ENCODE measurements at regions not wholly inside any gene's neighbourhood (a gene's known extent, or its start where the extent isn't known, plus 50 kb on each side); places are given as distances from the start of the nearest gene placed in this dataset.
"Not testable (repeated sequence)": the region's sequence is repeated elsewhere in the genome, so short reads cannot be mapped to it uniquely, and the experiment has no call there.

DNA sequence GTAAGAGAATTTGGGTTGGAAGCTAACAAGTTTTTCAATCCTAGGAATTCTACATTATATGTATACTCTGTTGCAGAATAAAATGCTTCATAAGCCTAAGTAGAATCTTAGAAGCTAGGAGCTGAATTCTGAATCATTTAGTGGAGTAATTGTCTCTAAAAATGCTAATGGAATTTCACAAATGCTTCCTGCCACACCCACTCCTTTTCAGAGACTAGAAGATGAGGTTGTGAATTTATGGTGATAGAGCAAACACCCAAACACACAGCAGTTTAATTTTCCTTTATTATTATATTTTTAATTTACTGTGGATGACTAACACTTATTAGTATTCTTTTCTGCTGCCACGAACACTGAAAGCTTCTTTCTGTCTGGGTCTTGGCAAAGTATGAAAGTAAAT lies 208.0 kb upstream of the PDE4D start:
- no peak for DNase-seq (ENCODE audit: low read depth, low spot score)

DNA sequence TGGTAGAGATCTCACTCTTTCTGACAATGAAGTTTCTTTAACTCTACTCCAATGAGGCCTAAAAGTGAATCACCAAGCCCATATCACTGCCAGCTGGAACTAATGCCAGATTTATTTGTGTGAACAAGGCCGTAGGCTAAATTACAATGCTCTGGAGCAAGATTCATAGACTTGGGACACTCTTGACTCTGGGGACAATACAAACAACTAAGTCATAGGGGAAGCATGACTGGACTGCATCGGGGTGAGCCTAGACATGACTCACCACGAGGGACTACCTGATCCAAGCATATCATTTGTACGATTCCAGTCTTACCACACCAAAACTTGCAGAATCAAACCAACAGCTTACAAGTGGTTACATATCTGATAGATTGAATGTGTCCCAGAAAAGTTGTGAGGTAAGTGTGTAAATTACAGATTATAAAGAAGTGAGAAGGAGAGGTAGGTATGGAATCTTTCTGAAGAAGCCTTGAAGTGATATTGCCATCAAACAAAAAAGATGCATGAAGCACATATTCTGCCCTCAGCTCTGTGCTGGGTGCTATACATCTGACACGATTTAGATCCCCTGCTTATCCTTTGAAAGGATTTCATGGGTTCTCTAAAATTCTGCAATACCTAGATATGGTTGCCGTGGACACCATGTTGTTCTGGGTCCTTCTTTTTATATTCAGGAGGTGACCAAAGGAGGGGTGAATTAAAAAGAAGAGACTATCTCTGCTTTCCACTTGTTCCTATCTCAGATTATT lies 199.3 kb upstream of the PDE4D start:
- DNase-seq (ENCODE audit: low read depth, low spot score), result no peak

DNA sequence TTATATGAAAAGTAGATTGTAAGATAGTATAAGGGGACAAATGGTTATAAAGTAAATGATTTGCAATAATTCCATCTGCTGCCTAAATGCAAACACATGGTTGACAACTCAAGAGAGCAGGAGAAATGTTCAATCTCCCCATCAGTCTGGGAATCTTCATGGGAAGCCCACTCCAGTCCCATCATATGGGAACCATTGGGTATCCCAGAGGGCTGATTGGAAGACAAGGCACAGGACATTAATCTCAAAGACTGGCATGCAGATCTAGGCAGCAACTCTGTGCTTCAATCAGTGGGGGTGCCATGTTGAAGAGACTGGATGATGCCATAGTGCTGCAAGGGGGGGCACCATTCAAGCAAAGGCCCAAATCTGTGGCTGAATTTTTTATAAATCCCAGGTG lies 193.1 kb upstream of the PDE4D start:
- DNase-seq (ENCODE audit: low read depth, low spot score), result no peak

DNA sequence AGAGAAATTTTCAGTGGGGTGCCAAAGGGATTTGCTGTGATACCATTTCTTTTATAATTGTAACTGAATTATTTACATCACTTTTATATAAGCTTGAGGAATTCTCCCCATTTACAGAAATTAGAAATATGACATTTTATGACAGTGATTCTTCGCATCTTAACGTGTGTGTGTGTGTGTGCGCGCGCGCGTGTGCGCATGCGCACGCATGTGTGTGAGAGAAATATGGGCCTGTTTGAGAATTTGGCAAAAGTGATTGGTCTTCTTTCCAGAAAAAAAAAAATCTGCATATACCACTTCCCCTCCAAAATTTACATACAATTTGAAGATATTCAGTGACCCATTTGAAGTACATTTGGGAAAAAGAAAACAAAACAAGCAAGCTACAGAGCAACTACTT lies 190.7 kb upstream of the PDE4D start:
- DNase-seq (ENCODE audit: low read depth, low spot score), result no peak

DNA sequence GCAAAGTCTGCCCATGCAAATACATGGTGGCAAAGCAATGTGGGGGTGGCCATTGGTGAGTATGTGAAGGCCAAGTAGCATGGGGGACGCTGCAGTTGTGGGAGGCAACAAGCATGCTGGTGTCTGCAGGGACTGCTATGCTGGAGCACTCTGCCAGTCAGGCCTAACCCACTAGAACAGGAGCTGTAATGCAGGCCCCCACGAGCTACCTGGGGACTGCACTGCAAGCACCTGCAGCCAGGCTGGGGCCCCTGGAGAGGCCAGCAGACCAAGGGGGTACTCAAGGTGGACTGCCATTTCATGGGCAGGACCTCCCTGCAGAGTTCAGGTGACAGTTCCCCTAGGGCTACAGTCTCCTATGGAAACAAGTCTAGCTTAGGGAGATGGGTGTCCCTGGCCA lies 183.8 kb upstream of the PDE4D start:
- DNase-seq (ENCODE audit: low read depth, low spot score), result no peak

DNA sequence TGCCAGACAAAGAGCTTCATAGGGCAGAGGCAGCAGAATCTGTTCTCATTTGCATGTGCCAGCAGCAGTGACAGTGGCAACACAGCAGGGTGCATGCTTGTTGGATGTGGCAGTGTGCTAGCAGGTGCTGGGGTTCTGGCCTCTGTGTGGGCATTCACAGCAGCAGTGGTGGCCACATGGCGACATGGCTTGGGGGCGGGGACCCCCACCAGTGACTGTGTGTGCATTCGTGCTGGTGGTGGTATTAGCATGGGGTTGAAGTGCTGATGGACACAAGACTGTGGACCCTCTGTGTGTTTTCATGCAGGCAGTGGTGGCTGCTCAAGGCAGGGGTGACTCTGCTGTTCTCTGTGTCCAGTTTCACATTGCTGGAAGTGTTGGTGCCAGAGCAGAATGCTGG lies 183.2 kb upstream of the PDE4D start:
- DNase-seq (ENCODE audit: low read depth, low spot score), result no peak

DNA sequence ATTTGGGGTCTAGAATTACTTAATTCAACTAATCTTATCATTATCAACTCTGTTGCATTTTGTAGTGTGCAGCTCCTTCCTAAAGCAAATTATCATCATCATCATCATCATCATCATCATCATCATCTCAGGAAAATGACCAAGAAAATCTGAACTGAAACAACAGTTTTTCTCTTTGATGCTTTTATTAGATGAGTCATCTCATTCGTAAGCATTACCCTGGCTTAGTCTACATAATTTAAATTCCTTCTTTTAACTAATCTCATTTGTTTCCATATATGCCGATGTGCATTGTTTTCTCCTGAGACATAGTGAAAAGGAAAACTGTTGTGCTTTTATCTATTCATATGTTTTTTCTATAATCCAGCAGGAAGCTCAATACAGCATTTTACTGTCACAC lies 173.0 kb upstream of the PDE4D start:
- DNase-seq (ENCODE audit: low read depth, low spot score), result no peak

DNA sequence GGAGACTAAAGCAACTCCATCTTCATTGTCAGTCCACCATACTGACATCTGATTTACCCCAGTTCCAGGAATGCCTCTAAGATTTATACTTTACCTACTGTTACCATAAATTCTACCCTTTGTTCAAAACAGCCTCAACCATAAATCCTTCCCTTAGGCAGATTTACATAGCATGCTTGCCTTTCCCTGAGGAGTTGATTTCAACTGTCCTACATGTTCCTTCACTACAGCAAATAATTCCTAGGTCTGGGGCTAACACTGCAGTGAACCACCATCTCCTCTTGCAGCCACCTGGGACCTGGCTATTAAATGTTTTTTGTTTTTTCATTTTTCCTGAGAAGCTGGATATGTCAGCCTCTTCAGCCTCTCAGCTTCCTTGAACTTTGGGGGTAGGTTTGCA lies 166.9 kb upstream of the PDE4D start:
- no peak for DNase-seq (ENCODE audit: low read depth, low spot score)

DNA sequence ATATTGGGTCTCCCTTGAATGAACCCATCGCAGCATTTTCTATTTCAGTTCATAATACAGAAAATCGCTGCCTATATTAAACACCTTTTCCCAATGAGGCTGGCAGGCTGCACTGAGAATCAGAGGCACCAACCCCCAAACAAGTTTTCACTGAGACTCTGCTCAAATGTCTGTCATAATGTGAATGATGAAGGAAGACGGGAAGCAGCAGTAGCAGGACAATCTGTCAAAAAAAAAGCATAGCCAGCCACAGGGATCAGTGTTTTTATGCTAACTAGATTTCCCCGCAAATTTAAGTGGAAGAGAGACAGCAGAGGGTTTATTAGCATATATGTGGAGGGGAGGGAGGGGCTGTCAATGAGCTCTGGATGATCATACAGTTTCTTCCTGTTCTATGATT lies 162.7 kb upstream of the PDE4D start:
- no peak for DNase-seq (ENCODE audit: low read depth, low spot score)

DNA sequence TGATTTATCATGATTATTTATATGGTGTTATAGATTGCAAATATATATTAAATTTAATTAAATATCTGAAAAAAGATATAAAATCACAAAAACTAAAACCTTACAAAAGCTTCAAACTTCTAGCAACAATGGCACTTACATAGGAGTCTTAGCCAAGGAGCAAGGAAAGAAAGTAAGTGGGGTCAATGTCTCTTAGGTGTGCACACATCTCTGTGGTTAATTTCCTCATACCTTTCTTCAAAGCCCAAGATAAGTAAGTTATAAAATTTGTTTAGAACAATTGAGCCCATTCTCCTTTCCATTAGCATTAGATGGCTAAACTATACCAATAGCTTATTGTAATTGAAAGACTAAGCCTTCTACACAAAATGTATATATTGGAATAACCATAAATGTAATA lies 161.6 kb upstream of the PDE4D start:
- no peak for DNase-seq (ENCODE audit: low read depth, low spot score)

DNA sequence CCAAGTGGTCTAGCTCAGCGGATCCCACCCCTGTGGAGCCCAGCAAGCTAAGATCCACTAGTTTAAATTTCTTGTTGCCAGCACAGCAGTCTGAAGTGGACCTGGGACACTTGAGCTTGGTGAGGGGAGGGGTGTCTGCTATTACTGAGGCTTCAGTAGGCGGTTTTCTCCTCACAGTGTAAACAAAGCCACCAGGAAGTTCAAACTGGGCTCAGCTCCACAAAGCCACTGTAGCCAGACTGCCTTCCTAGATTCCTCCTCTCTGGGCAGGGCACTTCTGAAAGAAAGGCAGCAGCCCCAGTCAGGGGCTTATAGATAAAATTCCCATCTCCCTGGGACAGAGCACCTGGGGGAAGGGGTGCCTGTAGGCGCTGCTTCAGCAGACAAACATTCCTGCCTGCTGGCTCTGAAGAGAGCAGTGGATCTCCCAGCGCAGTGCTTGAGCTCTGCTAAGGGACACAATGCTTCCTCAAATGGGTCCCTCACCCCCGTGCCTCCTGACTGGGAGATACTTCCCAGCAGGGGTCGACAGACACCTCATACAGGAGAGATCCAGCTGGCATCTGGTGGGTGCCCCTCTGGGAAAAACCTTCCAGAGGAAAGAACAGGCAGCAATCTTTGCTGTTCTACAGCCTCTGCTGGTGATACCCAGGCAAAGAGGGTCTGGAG lies 148.6 kb upstream of the PDE4D start:
- not testable (repeated sequence) for DNase-seq (ENCODE audit: low read depth, low spot score)

DNA sequence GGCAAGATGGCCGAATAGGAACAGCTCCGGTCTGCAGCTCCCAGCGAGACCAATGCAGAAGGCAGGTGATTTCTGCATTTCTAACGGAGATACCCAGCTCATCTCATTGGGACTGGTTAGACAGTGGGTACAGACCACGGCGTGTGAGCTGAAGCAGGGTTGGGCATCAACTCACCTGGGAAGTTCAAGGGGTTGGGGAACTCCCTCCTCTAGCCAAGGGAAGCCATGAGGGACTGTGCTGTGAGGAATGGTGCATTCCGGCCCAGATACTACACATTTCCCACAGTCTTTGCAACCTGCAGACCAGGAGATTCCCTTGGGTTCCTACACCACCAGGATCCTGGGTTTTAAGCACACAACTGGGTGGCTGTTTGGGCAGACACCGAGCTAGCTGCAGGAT lies 148.0 kb upstream of the PDE4D start:
- DNase-seq (ENCODE audit: low read depth, low spot score), result not testable (repeated sequence)

DNA sequence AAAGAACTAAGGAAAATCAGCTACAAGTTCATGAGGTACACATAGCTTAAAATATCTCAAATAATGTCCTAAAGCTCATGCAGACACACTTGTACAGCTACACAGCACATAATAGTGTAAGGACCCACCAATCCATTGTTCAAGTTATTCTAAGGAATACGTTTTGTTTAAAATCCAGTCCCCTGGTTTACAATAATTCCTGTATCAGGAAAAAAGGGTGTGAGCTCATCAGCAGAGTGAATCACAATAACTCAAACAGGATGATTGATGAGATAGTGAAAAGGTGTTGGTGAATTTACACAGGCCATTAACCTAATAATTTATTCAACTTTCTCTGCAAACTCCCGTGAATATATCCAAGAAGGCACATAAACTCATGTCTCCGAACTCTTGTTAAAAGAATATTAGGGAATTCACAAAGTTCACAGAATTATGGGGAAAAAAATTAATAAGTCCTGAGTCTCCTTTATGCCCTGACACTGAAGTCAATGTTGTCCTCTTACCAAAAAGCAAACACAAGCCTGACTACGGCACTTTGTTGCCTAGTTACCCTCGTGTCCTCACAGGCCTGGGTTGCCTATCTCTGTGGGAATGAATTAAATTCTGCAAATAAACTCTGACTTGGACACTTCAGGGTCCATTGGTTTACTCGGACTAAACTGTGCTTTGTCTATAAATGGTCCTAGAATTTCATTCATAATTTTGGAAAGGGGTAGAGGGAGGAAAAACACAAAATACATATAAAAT lies 142.8 kb upstream of the PDE4D start:
- no peak for DNase-seq (ENCODE audit: low read depth, low spot score)

DNA sequence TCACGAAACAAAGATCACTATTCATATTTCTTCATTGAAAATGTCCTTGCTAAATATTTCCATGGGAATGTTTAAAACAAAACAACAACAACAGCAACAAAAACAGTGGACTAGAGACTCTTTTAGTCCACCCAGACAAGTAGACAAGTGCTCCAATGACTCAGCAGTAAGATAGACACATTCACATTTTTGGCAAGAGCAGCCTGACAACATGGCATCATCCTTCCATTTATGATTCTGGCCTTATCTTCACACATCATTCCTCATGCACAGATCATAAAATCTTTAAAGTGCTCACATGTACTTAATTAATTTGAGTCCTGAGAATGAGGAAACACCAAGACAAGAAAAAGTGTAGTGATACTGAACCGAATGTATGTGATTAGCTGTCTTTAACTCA lies 132.6 kb upstream of the PDE4D start:
- no peak for DNase-seq (ENCODE audit: low read depth, low spot score)

DNA sequence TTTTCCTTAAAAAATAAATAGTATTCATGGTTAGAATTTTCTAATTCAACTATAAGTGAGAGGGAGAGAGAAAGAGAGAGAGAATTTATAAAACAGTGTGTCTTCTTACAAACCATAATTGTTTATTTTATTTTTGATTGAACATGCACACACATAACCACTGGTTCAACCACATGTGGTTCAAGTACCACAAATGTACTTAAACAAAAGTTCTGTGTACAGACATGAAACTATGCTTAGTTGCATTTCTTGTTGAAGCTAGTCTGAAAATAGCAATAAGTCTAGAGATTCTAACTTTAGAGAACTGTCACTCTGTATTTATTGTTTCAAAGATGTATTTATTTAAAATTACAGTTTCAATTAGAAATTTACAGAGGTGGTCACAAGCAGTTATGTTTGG lies 130.6 kb upstream of the PDE4D start:
- DNase-seq (ENCODE audit: low read depth, low spot score), result no peak

DNA sequence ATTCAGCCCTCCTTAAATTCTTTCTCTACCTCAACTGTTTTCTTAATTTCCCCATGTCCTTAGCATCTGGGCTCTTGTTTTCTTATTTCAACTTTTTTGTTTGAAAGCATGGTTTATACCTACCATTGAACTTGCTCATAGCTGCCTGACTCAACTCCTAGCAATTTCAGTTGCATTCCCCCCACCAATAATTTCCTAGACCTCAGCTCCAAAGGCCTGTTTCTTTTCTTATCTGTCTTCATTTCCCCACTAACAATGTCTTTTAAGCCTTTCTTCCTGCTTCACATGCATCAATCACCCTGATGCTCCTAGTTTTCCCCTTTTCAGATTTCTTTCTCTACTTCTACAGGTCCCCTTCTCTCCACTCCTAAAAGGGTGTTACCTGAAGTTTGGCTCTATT lies 129.7 kb upstream of the PDE4D start:
- no peak for DNase-seq (ENCODE audit: low read depth, low spot score)

DNA sequence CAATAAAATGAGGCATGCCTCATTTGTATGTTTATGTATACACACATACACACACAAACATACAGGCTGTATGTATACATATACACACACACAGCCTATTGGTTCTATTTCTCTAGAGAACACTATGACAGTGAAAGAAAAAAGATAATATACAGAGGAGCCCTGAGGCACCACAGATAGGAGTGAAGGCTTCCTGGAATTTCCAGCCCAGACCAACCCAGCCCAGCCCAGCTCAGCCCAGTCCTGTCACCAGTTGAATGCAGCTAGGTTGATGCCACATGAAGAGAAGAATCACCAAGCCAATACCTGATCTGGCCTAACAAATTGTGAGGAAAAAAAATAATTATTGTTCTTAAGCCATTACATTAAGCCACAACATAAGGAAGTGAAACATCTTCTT lies 126.9 kb upstream of the PDE4D start:
- DNase-seq (ENCODE audit: low read depth, low spot score), result no peak

DNA sequence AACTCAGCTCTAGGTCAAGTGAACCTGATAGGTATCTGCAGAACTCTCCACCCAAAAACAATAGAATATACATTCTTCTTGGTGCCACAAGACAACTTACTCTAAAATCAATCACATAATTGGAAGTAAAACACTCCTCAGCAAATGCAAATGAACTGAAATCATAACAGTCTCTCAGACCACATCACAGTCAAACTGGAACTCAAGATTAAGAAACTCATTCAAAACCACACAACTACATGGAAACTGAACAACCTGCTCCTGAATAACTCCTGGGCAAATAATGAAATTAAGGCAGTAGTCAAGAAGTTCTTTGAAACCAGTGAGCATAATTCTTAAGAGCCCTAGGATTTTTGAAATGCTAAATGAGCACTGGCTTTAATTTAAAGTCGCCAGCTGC lies 125.4 kb upstream of the PDE4D start:
- DNase-seq (ENCODE audit: low read depth, low spot score), result not testable (repeated sequence)

DNA sequence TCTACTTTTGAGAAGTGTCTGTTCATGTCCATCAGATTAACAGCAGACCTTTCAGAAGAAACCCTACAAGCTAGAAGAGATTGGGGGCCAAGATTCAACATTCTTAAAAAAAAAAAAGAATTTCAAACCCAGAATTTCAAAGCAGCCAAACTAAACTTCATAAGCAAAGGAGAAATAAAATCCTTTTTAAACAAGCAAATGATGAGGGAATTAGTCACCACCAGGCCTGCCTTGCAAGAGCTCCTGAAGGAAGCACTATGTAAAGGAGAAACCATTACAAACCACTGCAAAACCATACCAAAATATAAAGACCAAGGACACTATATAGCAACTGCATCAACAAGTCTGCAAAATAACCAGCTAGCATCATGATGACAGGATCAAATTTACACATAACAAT lies 124.6 kb upstream of the PDE4D start:
- no peak for DNase-seq (ENCODE audit: low read depth, low spot score)

DNA sequence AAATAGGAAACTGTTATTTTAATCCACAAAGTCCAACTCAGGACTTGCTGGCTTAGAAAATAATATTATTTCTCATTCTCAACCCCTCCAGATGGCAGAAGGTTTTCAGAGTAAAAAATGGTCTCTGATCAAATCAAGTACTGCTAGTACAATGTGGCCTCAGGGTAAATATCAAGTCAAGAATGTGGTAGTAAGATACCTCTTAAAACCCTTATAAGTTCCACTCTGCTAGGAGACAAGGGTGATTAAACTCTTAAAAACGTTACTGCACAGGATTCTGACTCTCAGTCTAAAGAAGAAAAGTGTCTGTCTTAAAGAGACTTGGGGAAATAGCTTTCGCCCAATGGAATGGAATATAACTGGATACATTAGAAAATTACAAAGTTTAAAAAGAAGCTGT lies 120.8 kb upstream of the PDE4D start:
- no peak for DNase-seq (ENCODE audit: low read depth, low spot score)

DNA sequence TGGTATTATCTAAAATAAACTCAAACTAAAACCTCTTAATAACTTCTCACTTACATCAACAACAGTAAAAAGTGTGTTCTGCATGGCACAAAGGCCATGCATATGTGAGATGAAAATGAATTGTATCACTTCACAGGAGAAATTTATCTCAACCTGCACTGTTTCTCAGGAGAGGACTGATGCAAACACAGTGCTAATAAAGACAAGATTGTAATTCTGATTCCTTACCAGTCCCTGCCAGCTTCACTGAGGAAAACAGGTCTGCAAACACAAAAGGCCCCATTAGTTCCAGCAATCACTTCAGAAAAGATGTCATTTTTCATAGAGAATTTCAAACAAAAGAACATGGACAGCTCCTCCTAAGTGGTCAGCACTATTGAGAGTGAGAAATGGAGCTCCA lies 117.3 kb upstream of the PDE4D start:
- no peak for DNase-seq (ENCODE audit: low read depth, low spot score)

DNA sequence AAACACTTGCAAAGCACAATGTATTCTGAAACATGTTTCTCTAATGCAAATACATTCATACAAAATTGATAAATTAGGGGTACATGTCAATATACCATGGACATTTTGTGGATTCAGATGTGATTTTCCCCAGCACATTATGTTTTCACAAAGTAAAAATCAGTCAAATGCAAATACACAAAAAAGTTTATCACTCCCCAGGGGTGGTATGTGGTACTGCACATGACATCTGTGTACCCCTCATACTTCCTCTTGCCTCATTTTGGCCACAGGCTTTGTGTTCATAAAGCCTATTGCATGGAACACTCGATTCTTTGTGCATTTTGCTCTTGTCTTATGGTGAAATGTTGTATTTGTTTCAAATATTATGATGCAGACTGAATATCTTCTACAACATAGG lies 116.8 kb upstream of the PDE4D start:
- no peak for DNase-seq (ENCODE audit: low read depth, low spot score)

DNA sequence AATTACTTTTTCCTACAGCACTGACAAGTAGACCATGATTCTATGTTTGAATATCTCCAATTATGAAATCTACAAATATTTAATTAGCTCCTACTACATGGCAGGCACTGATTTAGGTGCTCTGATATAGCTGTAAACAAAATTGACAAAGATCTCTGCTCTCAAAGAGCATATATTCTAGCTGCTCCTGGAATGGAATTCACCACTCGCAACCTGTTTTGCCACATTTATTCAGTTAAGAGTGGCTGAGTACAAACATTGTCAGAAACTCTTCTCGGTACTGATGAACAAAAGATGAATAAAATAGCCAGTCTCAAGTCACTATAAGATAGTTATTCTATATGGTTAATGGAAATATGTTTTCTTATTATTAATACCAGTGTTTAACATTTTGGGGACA lies 114.2 kb upstream of the PDE4D start:
- DNase-seq (ENCODE audit: low read depth, low spot score), result no peak
